K562 (cell line): ENCODE measurements at regions not wholly inside any gene's neighbourhood (a gene's known extent, or its start where the extent isn't known, plus 50 kb on each side); places are given as distances from the start of the nearest gene placed in this dataset.

Source experiments
- ATAC-seq: fragments of 200-7000 bp; cut with Tn5 transposase; 3 replicates; pipeline ENCODE4 v1.9.1; 2020; ENCODE audit warnings: moderate library complexity
- BruUV-seq: library from RNA; stranded (reverse); fragments of 400-500 nt; replicated peaks from 2 replicates; lab custom pipeline; 2021; lab: Mats Ljungman, UMichigan
- CTCF ChIA-PET: fragments of 300-600 bp; formaldehyde crosslinking; extraction: SDS; loops from one replicate; lab custom pipeline; 2021; ENCODE audit warnings: low intra/inter-chr PET ratio; lab: Yijun Ruan, JAX
- POLR2A ChIA-PET: fragments of 300-600, 350-650 bp; sonication (Branson Sonifier 250); formaldehyde crosslinking; extraction: SDS; loops from one replicate; lab custom pipeline; 2021; ENCODE audit warnings: antibody characterized with exemption, inconsistent platforms; lab: Yijun Ruan, JAX
- DNase-seq, 4 experiments: peaks; one replicate each; pipeline versions ENCODE4 v3.0.0 to v3.0.0-alpha.2; 2011 to 2018; ENCODE audit warnings: low spot score in 3 of 4, mixed read lengths in 3 of 4; ENCODE audit errors: extremely low read depth in 1 of 4
- FAIRE-seq: peaks from 2 replicates; lab custom pipeline; 2011; peaks lifted over from hg19 to GRCh38; lab: Jason Lieb, UNC
- H2AFZ ChIP-seq: 2 replicates; pipeline ENCODE4 v1.6.0; 2011; ENCODE audit warnings: low read depth, low read length, control low read depth, inconsistent platforms
- H3K27ac ChIP-seq: fragments of 200-600 bp; 3 replicates; pipeline ENCODE4 v1.8.0; 2011; ENCODE audit warnings: low read depth, mild to moderate bottlenecking, control low read depth, inconsistent platforms, low read length, moderate library complexity, mixed read lengths; ENCODE audit errors: extremely low read depth
- H3K27me3 ChIP-seq, 2 experiments: fragments of 300-600 bp in 1 of 2; 2 replicates in 1 of 2; 3 replicates in 1 of 2; pipeline versions ENCODE4 v1.6.0 to v1.8.0; 2011; ENCODE audit warnings: inconsistent platforms in 2 of 2, low read length in 2 of 2, mild to moderate bottlenecking in 1 of 2, mixed read lengths in 1 of 2, moderate library complexity in 1 of 2; ENCODE audit not compliant: control insufficient read depth in 2 of 2, insufficient read depth in 2 of 2
- H3K36me3 ChIP-seq: fragments of 300-600 bp; 3 replicates; pipeline ENCODE4 v1.8.0; 2011; ENCODE audit warnings: mild to moderate bottlenecking, low read length, inconsistent platforms; ENCODE audit not compliant: control insufficient read depth, insufficient read depth
- H3K4me1 ChIP-seq, 2 experiments: fragments of 200-600 bp in 1 of 2; replicated peaks in 1 of 2; 2 replicates in 1 of 2; 3 replicates in 1 of 2; pipeline versions ENCODE4 v1.5.1 to v1.8.0; 2011; ENCODE audit warnings: inconsistent platforms in 2 of 2, low read length in 2 of 2, mild to moderate bottlenecking in 1 of 2, mixed read lengths in 1 of 2, moderate library complexity in 1 of 2; ENCODE audit not compliant: control insufficient read depth in 2 of 2, insufficient read depth in 2 of 2
- H3K4me2 ChIP-seq: 2 replicates; pipeline ENCODE4 v1.6.1; 2011; ENCODE audit warnings: low read length, control low read depth, inconsistent platforms, mixed read lengths; ENCODE audit not compliant: insufficient read depth
- H3K4me3 ChIP-seq: fragments of 200-600 bp; sonication (generic), shearing (Covaris generic); 2 replicates; pipeline ENCODE4 v1.5.1; 2016; ENCODE audit warnings: control low read depth, inconsistent platforms
- H3K79me2 ChIP-seq: fragments of 200-600 bp; 3 replicates; pipeline ENCODE4 v1.8.0; 2011; ENCODE audit warnings: low read length, inconsistent platforms; ENCODE audit not compliant: control insufficient read depth, insufficient read depth
- H3K9ac ChIP-seq, 2 experiments: 2 replicates each; pipeline versions ENCODE4 v1.6.0 to v1.6.1; 2011; ENCODE audit warnings: low read depth in 2 of 2, low read length in 2 of 2, control low read depth in 1 of 2, inconsistent platforms in 1 of 2, mild to moderate bottlenecking in 1 of 2, mixed read lengths in 1 of 2; ENCODE audit not compliant: insufficient read depth in 1 of 2
- H3K9me1 ChIP-seq: one replicate; pipeline ENCODE4 v1.6.0; 2011; ENCODE audit warnings: inconsistent platforms, mild to moderate bottlenecking, low read length, moderate library complexity; ENCODE audit not compliant: control insufficient read depth, insufficient read depth
- H3K9me3 ChIP-seq: replicated peaks from 2 replicates; pipeline ENCODE4 v1.5.1; 2011; ENCODE audit warnings: low read depth, low read length, inconsistent platforms; ENCODE audit not compliant: control insufficient read depth, insufficient read depth
- H4K20me1 ChIP-seq: replicated peaks from 2 replicates; pipeline ENCODE4 v1.6.1; 2011; ENCODE audit warnings: low read length, inconsistent platforms, mixed read lengths; ENCODE audit not compliant: control insufficient read depth, insufficient read depth
- ESRRA ChIP-seq: fragments of 450-650 bp; IDR thresholded peaks from 2 replicates; pipeline ENCODE4 v1.6.1; 2014; ENCODE audit warnings: low read depth, mild to moderate bottlenecking, moderate library complexity, borderline replicate concordance
- FOXJ3 ChIP-seq: sonication (generic); formaldehyde crosslinking; IDR thresholded peaks from 2 replicates; pipeline ENCODE4 v1.4.0; 2020; ENCODE audit warnings: mild to moderate bottlenecking, missing genetic modification reagents
- HMG20A ChIP-seq: fragments of 450-650 bp; formaldehyde crosslinking; conservative IDR thresholded peaks from 2 replicates; pipeline ENCODE4 v1.4.0; 2020; ENCODE audit warnings: mild to moderate bottlenecking, mixed read lengths
- IRF1 ChIP-seq: sonication (generic); formaldehyde crosslinking; IDR thresholded peaks from 2 replicates; pipeline ENCODE4 v1.8.0; 2022; ENCODE audit warnings: missing genetic modification reagents, mild to moderate bottlenecking, borderline replicate concordance
- NBN ChIP-seq: fragments of 450-650 bp; IDR thresholded peaks from 2 replicates; pipeline ENCODE4 v1.6.1; 2016; ENCODE audit warnings: low read depth, mild to moderate bottlenecking
- NCOA2 ChIP-seq, 2 experiments: fragments of 450-650 bp; IDR thresholded peaks; 2 replicates each; pipeline ENCODE4 v1.6.1; 2018; ENCODE audit warnings: mild to moderate bottlenecking in 2 of 2, moderate library complexity in 1 of 2; ENCODE audit not compliant: partially characterized antibody in 2 of 2
- PCBP1 ChIP-seq: fragments of 200-400 bp; formaldehyde crosslinking; IDR thresholded peaks from 2 replicates; pipeline ENCODE4 v1.6.1; 2018; ENCODE audit warnings: mild to moderate bottlenecking, low read depth, low read length; ENCODE audit not compliant: poor library complexity, severe bottlenecking
- SFPQ ChIP-seq: fragments of 200-400 bp; formaldehyde crosslinking; IDR thresholded peaks from 2 replicates; pipeline ENCODE4 v1.6.1; 2017; ENCODE audit warnings: mild to moderate bottlenecking, low read depth, low read length, moderate library complexity
- TGIF2 ChIP-seq: sonication (generic); formaldehyde crosslinking; IDR thresholded peaks from 2 replicates; pipeline ENCODE4 v1.8.1; 2022; ENCODE audit warnings: mild to moderate bottlenecking, missing genetic modification reagents, moderate library complexity
- ZC3H11A ChIP-seq: IDR thresholded peaks from 2 replicates; pipeline ENCODE4 v1.6.1; 2012; ENCODE audit warnings: low read depth, low read length, improper control_type of control experiment
- ZNF165 ChIP-seq: fragments of 250-450 bp; sonication (Bioruptor Pico); IDR thresholded peaks from 2 replicates; pipeline ENCODE4 v1.4.0; 2020; ENCODE audit warnings: borderline replicate concordance
- ZNF407 ChIP-seq: fragments of 450-650 bp; IDR thresholded peaks from 2 replicates; pipeline ENCODE4 v1.6.1; 2016; ENCODE audit warnings: low read depth
- ZNF696 ChIP-seq: fragments of 250-450 bp; sonication (Bioruptor Pico); conservative IDR thresholded peaks from 2 replicates; pipeline ENCODE4 v1.4.0; 2020; ENCODE audit warnings: mild to moderate bottlenecking, moderate library complexity
- WGBS: fragments of 100-300 bp; shearing (Covaris generic); methylation state at CpG from one replicate; pipeline ENCODE4 v1.1.6; 2016; ENCODE audit warnings: low coverage, mixed read lengths; ENCODE audit not compliant: insufficient coverage; ENCODE audit errors: missing lambda C conversion rate; 5-methylcytosine and 5-hydroxymethylcytosine counted together
- in situ Hi-C: fragments of 300-500 bp; cut with MboI; formaldehyde crosslinking; loops from 4 replicates; pipeline ENCODE4 v1.15.0; 2018; ENCODE audit warnings: inconsistent platforms, mixed read lengths
- intact Hi-C: fragments of 100-400 bp; cut with micrococcal nuclease; formaldehyde crosslinking; loops from 2 replicates; pipeline ENCODE4 v1.14.2; 2022

- Histone ChIP-seq H3K4me1 (no peaks in the 10 kb centered on the region), H3K79me2 (no peaks in the 10 kb centered on the region)
- TF ChIP-seq NBN (no peak), ZC3H11A (no peak), ZNF696 (no peak), ZNF407 (no peak), NCOA2 (IDR thresholded peaks at IDR 0.05; ENCODE audit: partially characterized antibody in 2 of 2) (no peak), IRF1 (CRISPR knock-in tag) (no peak), ZNF165 (CRISPR knock-in tag) (no peak), FOXJ3 (no peak), ESRRA (no peak), HMG20A (no peak), PCBP1 (no peak), TGIF2 (CRISPR knock-in tag) (no peak), SFPQ (no peak)
These were observed 844.6 kb downstream of the SLITRK6 start for GRCh38 chr13:84954636-84955035.

More at GRCh38 chr13:84954636-84955035, 844.6 kb downstream of the SLITRK6 start:
- no peak overlapping the region for H3K4me2 ChIP-seq
- ChIA-PET POLR2A (no interaction called here), CTCF (no interaction called here)
- intact Hi-C loops (no loop called here), in situ Hi-C loops (no loop called here)
- no peak overlapping the region for H3K4me3 ChIP-seq
- H2AFZ ChIP-seq = no peak overlapping the region
- H3K36me3 ChIP-seq = no peaks in the 10 kb centered on the region
- DNase-seq (no peak), FAIRE-seq (no peak), ATAC-seq (no peak)
- no peak overlapping the region for H3K9ac ChIP-seq
- BruUV-seq = no TSS peak
- H4K20me1 ChIP-seq = no peaks in the 10 kb centered on the region
- H3K9me3 ChIP-seq = no peaks in the 10 kb centered on the region
- H3K9me1 ChIP-seq = no peaks in the 10 kb centered on the region
- no peak overlapping the region for H3K27ac ChIP-seq
- WGBS = no CpG with 5 or more reads among the region's 1 CpG
- no peaks in the 10 kb centered on the region for H3K27me3 ChIP-seq
